HG03571 (cell line): ENCODE measurements at regions not wholly inside any gene's neighbourhood (a gene's known extent, or its start where the extent isn't known, plus 50 kb on each side); places are given as distances from the start of the nearest gene placed in this dataset.

Experiments
- ATAC-seq: cut with Tn5 transposase; IDR thresholded peaks from one replicate; pipeline ENCODE4 v1.9.1; 2021; ENCODE audit not compliant: unreplicated experiment

DNA sequence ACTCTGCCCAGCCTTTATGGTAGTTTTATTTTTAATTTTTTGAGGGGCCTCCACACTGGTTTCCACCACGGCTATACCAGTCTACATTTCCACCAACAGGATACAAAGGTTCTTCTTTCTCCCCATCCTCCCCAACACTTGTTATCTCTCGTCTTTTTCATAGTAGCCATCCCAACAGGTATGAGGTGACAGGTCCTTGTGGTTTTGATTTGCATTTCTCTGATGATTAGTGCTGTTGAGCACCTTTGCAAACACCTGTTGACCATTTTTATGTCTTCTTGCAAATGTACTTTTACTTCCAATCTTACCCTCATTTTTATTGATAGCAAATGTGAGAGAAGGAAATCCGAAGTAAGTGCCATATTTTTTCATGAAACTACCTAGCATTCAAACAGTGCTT, 195.4 kb upstream of the PREP start:
- ATAC-seq = no peak

DNA sequence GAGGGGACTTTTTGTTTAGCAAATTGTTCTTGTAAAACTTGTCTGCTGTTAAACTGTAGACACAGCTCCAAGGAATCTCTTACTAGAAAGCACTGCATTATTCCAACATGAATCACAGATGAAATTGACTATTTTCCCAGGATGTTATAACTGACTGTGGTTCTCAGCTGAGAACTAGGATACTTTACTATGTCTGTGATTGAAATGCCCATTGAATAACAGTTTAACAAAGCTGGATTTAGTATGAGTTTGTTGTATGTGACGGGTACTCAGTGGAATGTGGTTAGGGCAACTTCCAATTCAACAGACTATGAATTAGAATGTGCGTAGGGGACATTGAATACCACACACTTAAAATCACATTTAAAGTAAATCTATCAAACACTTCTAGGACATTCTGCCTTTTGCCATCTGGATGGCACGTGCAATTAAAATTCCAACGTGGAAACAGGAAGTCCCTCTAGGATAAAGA, 193.4 kb upstream of the PREP start:
- no peak for ATAC-seq

DNA sequence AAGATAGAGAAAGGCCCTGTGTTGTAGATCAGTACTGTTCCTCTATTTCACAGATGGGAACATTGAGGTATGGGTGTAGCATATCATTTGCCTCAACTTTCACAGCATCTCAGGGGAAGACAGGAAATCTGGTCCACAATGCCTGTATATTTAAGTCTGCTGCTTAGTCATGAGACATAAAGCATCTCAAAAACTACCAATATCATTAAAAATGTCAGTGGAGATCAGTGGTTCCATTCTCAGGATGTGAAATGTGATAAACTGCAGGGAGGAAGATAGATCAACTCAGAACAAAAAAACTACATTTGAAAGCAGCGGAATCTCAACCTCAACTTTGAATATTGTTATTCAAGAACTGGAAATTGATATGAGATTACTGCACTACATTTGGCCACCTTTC, 192.9 kb upstream of the PREP start:
- no peak for ATAC-seq

DNA sequence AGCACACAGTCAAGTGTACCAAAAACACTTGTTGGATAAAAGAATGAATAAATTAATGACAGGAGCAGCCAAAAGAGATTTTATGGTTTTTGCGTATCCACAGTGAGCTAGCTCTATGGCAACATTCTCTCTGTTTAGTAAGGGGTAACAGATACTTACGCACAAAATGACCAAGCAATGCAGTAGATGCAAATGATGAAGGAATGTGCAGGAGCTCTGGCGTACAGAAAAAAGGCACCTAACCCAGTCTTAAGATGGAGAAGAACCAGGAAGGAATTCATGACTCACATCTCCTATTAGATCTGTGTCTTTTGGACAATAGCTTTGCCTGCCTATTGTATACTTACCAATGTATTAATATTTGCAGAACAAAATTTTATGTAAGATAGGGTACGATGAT, 191.9 kb upstream of the PREP start:
- ATAC-seq = no peak

DNA sequence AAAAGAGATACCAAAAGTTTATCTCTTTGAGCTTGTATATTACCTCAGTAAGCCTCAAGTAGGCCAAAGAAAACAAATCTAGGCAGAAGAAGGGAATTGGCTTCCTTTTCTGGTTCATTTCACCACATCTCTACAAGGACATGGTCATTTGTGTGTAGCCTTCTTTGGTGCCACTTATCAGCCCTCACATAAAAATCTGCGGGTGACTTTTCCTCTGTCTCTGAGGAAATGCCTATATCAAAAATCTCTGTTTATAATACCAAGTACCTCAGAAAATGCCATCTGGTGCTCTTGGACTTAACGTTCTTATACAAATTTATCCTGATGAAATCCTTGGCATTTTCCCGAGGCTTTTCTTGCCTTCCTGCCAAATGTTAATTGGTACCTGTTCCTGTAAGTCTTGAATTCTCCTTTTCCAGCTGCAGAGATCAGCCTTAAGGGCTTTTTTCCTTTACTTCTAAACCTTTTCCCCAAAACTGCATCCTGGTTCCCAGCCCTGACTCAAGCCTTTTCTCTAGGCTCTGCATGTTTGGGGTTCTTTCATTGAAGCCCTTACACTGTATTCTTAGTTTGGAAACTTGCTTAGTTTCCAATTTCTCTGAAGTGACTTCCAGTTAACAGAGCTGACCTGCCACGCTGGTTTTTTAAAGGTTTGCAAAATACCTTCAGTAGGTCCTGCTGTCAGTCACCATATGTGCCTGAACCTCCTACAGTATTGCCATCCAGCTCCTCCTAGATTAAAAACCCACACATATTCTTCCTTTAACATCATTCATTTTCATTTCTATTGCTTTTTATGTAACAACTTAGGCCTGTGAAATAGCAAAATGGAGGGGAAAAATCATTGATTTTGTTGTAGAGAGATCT, 191.2 kb upstream of the PREP start:
- ATAC-seq = no peak

DNA sequence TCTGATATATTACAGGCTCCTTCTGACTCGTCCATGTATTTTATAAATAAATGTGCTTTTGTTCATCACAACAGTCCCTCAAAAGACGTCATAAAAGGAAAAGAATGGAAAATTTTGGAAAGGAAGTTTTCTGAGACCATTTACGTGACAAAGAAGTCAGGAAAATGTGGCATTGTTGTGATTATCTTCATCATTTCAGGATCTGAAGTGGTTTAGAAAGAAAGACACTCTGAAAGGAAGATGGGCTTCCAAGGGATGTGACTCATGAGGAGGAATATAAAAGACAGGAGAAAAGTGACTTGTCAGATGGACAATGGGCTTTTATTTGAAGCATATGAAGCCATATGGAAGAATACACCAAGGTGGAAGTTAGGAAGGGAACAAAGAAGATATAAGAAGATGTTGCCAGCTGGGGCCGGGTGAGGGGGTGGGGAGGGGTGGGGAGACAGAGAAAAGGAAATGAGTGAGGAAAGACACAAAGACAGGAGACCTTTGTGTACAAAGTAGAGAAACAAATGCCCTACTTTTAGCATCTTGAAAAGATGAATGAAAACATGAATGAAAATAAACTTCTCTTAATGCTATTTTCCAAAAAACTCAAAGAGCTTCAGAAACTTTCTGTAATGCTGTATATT, 190.3 kb upstream of the PREP start:
- no peak for ATAC-seq

DNA sequence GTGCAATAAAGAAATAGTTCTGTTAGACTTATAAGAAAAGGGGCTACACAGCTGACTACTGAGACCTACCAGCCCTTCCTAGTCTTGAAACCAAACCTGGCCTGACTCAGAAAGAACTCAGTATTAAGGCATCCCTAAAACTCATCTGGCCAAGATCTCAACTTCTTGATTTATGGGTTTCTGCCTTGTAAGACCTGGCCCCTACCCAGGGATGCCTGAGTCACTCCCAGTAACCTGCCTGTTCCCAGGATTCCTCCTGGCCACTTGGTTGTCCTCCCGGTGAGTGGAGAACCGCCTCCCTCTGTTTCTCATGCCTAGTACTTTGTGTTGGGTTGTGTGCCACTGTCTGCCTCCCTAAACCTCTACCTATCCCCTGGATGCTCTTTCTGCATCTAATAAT, 189.4 kb upstream of the PREP start:
- no peak for ATAC-seq

DNA sequence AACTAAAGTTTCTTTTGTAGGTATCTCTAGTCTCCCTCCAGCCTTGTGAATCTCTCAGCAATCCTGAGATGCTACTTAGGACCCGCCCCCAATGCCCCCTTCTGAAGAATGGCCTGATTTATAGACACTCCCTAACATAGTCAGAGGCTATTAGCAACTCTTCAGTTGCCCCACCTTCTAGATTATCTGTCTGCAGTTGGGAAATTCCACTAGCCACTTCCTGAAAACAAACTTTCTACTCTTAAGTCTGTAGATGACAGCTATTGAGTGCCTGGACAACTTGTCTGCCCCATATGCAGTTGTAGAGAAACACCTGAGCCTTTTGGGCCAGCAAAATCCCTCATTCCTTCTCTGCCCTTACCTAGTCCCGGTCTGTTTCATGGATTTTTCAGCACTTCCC, 188.2 kb upstream of the PREP start:
- ATAC-seq = peak; percentile 93

DNA sequence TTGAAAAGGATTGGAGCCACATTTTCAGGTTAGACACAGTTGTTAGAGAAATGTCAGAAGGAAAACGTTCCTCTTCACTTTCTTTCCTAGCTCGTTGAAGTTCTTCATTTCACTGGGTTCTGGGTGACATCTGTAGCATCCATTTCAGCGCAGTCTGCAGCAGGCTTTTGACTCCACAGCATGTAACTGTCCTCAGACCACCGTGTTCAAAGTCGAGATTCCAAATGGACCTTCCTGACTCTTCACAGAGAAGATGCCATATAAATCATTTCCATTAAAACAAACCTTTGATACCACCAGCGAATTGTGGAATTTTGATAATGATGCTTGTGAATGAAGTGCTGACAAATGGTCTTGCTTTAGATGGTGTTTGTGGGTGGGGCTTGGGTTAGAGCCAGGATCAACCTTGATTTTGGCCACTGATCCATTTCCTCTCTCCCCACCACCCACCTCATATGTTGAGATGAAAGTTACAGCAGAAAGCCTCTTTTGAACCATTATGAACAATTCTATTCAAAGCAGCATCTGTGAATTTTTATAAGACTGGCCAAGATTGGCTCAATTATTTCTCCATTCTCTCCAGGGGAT, 185.3 kb upstream of the PREP start:
- ATAC-seq = no peak

DNA sequence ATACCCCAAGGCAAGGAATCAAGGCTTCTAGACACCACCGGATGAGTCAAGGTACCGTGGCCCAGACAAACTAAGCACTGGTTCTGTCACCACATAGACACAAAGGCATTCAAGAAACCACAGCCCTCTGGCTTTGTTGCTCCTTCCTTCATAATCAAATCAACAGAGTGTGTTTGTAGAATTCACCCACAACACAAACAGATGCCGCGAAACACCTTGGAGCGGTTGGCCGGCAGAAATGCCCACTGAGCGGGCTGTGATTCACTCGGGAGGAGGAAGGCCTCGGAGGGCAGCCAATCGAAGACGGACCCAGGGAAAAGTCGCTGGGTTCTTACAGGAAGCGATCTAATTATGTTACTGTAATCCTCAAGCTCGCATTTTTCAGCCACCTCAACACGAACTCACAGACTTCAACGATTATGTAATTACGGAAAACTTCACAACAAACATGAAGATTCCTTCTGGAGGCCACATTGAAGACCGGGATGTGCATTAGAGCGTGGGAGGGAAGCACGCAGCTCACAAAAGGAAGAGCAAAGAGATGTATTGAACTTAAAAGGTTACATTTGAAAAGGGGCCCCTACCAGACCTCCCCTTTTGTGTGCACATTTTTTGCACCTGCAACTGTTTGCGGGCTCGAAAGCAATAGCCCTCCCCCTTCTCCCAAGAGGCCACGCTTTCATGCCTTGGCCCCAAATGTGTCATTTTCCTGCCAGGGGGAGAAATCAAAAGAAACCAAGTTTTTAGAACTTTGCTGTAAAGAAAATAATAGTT, 184.7 kb upstream of the PREP start:
- no peak for ATAC-seq

DNA sequence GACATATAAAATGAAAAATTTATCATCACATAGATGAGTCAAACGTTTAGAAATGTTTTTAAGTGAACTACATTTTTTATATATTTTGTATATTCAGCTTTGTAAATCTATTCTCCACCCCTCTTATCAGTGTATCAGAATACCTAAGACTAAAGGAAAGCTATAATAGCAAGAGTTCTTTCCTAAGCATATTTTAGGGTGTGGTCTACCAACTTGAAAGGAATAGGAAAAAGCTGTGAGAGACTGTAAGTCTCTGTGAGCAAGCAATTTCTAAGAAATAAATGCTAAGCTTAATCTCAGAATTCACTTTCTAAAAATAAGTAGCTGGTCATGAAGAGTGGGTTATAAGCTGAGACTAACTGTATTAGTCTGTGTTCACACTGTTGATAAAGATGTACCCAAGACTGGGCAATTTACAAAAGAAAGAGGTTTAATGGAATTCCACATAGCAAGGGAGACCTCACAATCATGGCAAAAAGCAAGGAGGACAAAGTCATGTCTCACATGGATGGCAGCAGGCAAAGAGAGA, 175.4 kb upstream of the PREP start:
- no peak for ATAC-seq

DNA sequence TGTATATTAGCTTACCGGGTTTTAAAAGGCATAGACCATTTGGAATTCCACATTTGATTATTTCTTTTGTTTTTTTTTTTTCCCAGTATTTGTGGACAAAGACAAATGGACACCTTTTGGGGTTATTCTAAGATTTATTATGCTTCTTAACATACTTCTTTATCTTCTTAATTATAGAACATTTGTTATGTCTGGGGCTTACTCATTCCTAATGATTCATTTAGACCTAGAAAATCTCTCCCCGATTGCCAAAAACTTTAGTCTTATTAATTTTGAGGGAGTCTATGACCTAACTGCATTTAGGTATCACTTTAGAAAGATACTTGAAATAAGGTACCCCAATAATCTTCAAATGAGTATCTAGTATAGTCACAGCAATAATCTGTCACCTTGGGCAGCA, 170.7 kb upstream of the PREP start:
- ATAC-seq = no peak

DNA sequence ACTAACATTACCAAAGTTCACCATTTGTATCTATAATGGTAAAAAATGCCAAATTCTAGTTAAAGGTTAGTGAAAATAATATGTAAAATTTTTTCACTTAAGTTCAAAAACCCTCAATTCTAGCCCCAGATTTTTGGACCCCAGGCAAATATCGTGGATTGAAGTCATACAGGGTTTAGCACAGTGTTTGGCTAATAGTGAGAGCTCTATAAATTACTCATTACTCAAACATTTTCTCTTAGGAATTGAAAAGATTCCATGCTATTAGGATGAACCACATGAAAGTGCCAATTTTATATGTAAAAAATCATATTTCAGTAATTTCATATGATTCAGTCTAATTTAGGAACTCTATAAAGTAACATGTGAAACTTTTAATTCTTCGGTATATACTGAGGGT, 170.3 kb upstream of the PREP start:
- ATAC-seq = no peak

DNA sequence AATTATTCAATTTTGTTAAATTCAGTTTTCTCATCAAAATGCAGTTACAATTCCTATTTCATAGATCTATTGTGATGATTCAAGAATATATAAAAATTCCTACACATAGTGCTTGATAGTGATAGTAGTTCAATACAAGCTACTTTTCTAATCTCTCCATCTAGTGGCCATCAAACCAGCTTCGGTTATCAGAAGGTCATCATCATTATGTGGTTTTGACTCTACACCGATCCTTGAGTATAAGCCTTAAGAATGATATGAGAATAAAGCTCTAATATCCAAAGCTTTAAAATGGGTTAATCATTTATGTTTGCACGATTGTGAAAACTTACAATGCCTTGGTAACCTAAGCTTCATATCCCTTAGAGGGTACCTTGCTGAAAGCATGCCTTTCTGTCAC, 167.5 kb upstream of the PREP start:
- no peak for ATAC-seq

DNA sequence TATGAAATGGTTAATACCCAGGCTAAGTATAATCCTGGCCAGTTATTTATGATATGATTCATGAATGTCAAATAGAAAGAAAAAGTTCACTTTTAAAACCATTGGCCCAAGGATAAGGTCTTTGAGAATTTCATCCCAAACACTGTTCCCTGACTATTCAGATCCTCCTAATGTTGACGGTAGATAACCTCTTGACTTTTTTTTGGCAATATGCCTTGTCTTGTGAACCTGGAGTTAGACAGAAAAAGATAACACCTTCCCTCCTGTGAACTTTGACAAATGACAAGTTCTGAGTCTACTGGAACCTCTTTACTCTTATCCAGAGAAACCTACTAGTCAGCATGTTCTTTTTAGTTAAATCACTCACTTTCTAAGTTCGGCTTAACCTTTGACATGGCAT, 166.8 kb upstream of the PREP start:
- ATAC-seq = no peak

DNA sequence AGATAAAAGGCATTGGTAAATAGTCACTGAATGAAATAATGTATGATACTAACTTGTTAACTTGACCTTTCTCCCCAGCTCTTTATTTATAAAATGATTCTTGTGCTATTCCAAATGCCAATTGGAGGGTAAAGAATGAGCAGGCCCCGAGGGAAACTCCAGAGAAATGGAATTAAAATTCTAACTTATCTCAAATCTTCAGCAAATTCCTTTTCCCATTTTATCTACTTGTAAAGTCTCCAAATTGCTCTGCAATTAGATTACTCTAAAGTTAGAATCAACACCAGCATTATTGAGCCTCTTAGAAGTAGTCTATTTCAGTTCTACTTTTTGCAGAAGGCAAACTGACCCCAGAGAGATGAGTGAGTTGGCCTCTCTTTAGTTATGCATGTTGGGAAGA, 165.9 kb upstream of the PREP start:
- ATAC-seq = no peak

DNA sequence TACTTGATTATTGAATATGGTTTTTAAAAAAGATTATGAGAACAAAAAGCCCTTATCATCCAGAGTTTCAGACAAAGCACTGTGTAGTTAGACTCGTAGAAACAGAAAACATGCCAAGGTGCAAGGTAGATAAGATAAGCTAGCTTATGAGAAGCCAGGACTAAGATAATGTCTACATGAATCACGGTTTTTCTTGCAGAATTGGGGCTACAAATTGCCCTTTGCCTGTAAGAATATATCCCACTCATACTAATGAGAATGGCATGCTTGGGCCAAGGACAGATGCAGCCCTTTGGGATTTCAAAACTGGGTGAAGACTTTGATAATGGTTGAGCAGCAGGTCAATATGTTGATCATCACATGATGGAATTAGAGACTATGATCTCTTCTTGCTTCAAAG, 165.3 kb upstream of the PREP start:
- ATAC-seq = no peak

DNA sequence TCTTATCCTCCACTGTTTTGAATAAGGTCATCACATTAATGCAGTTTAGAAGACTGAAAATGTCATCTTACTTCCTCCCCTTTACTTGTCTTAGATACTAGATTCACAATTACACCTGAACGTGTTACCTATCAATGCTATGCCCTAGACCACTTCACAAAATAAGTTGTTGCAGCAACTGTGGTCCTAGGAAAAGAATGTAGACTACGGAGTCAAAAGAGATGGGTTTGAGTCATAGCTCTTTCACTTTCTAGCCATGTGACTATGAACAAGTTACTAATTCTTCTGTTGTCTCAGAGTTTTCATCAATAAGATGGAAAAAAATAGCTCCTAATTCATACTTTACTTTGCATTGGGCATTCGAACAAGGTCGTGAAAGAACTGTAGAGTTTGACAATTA, 164.3 kb upstream of the PREP start:
- no peak for ATAC-seq

DNA sequence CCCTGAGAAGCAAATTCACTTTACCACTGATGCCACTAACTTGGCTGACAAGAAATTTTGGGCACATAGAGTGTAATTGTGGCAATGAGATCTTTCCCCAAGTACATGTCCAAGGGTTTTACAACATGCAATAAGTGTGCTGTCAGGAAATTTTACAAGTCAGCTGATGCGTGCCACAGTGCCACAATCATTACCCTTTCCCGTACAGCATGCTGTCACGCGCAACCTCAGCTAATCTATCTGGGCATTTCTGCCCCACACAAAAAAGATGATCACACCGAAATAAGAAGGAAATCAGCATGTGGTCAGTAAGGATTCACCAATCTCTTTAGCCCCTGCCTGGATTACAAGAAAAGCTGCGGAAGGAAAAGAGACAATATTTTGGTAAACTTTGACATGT, 163.6 kb upstream of the PREP start:
- ATAC-seq = no peak

DNA sequence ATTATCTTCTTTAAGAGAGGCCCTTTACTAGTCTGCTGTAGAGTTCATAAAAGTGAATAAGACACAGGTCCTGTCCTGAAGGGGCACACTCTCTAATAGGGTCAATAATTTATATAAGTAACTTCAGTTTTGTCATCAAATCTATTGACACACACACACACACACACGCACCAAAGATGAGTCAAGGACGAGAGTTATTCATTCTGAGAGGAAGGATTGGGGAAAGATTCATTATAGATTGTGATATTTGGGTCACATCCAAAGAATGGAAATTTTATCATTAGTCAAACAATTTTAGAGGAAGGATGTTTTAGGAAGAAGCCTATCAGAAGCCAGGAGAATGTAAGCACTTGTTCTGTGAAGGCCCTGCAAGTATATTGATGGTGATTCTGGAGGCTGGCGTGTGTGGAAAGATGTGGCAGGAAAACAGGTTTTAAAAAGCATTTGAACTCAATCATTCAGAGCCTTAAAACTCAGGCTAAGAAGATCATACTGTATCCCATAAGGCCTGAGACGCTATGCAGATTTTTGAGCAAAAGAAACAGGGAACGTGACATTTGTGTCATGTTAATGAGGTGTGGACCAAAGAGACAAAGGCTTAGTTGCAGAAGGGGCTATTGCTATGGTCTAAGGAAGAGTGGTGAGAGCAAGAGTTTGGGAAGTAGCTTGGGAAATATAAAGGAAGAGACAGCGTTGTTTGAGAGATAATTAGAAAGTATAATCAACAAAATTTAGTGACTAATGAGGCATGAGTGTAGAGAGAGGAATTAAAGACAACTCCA, 161.4 kb upstream of the PREP start:
- no peak for ATAC-seq

DNA sequence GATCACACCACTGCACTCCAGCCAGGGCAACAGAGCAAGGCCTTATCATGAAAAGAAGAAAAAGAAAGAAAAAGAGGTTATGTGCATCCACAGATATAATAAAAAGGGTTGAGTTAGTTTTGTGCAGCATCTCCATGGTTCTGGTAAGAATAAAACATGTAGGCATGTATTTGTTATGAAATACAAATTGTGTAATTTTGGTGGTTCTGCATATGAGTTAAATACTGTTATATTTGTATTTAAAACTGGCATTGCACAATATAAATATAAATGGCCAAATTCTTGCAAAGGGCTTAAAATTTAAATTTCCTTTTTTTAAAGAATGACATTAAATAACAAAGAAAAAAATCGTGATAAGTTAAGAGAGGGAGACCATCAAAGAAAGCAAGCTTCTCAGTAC, 159.1 kb upstream of the PREP start:
- ATAC-seq = no peak
